ENCODE measurements at regions not wholly inside any gene's neighbourhood (a gene's known extent, or its start where the extent isn't known, plus 50 kb on each side); places are given as distances from the start of the nearest gene placed in this dataset.

DNA sequence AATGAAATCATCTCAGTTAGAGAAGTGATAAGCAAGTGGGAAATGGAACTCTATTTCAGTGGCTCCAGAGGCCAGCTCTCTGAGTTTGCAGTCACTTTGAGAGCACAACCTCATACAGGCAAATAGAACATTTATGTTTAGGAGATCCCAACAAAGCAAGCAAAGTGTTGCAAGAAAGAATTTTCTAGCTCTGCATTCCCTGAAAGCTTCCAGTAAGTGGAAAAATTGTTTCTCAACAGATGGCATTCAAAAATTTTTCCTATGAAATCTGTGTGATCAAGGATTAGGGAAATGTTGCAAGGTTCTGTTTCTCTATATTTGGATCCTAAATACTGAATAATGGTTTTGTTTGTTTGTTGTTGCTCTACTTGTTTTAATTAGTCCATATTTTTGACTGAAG, 764.2 kb upstream of the ZNF608 start:
- no peaks in the 10 kb centered on the region for H3K9me1 ChIP-seq (replicated peaks; ENCODE audit: control insufficient read depth, extremely low read depth, insufficient read depth, low read length)
- CTCF ChIA-PET: no interaction called here
- H3K36me3 ChIP-seq (ENCODE audit: control insufficient read depth in 2 of 2, extremely low read depth in 1 of 2, insufficient read depth in 2 of 2, low read length in 2 of 2): no peaks in the 10 kb centered on the region
- no peak overlapping the region for H3K4me3 ChIP-seq (replicated peaks in 1 of 3; ENCODE audit: insufficient read depth in 1 of 3, low read depth in 1 of 3, low read length in 3 of 3)
- H3K9ac ChIP-seq (replicated peaks; ENCODE audit: extremely low read depth, insufficient read depth, low read length): no peak overlapping the region
- no peak overlapping the region for H3K27ac ChIP-seq (ENCODE audit: insufficient read depth, low read depth, low read length)
- H3K4me1 ChIP-seq (ENCODE audit: control insufficient read depth, extremely low read depth, insufficient read depth, low read length): no peaks in the 10 kb centered on the region
- H3K27me3 ChIP-seq (ENCODE audit: control insufficient read depth in 2 of 2, insufficient read depth in 2 of 2, low read length in 2 of 2): no peaks in the 10 kb centered on the region
- TF ChIP-seq MAX (IDR thresholded peaks at IDR 0.05; ENCODE audit: insufficient read depth, insufficient read length) (no peak), JUN (IDR thresholded peaks at IDR 0.05; ENCODE audit: borderline replicate concordance, insufficient read depth, insufficient read length, low read depth) (no peak)
- no peaks in the 10 kb centered on the region for H4K20me1 ChIP-seq (replicated peaks; ENCODE audit: control insufficient read depth, extremely low read depth, insufficient read depth, low read length)
- FAIRE-seq (no peak), DNase-seq (ENCODE audit: low read depth, low spot score) (no peak)
- BruUV-seq (replicated peaks): no TSS peak
- intact Hi-C loops (cut with micrococcal nuclease): no loop called here
- H3K79me2 ChIP-seq (ENCODE audit: control insufficient read depth, insufficient read depth, low read length): no peaks in the 10 kb centered on the region
- H2AFZ ChIP-seq (ENCODE audit: low read depth, low read length): no peak overlapping the region
- no peaks in the 10 kb centered on the region for H3K9me3 ChIP-seq (replicated peaks; ENCODE audit: control insufficient read depth, insufficient read depth, low read length)
- dilution Hi-C loops (cut with MboI; ENCODE audit: extremely low pct_ligation_motif_present, low sequenced_read_pairs): no loop called here
- H3K4me2 ChIP-seq (ENCODE audit: insufficient read depth, low read length): no peak overlapping the region
- POLR2A ChIA-PET: no interaction called here

DNA sequence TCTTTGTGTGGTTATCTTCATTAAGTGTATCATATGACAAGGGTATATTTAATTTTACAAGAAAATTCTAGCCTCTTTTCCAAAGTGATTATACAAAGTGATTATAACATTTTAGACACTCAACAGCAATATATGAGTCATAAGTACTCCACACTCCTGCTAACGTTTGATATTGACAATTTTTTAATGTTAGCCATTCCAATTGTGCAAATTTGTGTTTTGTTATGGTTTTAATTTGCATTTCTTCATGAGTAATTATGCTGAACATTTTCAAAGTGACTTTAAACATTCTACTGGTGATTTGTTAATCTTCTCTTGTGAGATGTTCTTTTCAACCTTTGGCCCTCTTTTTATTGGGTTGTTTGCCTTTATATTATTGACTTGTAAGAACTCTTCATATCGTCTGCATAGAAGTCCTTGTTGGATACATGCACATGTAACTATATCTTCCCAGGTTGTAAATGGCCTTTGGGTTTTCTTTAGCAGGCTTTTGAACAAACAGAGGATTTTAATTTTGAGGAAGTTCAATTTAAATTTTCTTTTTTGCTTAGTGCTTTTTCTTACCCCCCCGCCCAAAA, 771.6 kb upstream of the ZNF608 start:
- Histone ChIP-seq H3K9me3 (replicated peaks; ENCODE audit: control insufficient read depth, insufficient read depth, low read length) (no peaks in the 10 kb centered on the region), H3K4me3 (replicated peaks in 1 of 3; ENCODE audit: insufficient read depth in 1 of 3, low read depth in 1 of 3, low read length in 3 of 3) (no peak overlapping the region), H3K4me1 (ENCODE audit: control insufficient read depth, extremely low read depth, insufficient read depth, low read length) (no peaks in the 10 kb centered on the region), H4K20me1 (replicated peaks; ENCODE audit: control insufficient read depth, extremely low read depth, insufficient read depth, low read length) (no peaks in the 10 kb centered on the region), H2AFZ (ENCODE audit: low read depth, low read length) (no peak overlapping the region), H3K4me2 (ENCODE audit: insufficient read depth, low read length) (no peak overlapping the region), H3K36me3 (ENCODE audit: control insufficient read depth in 2 of 2, extremely low read depth in 1 of 2, insufficient read depth in 2 of 2, low read length in 2 of 2) (no peaks in the 10 kb centered on the region), H3K9me1 (replicated peaks; ENCODE audit: control insufficient read depth, extremely low read depth, insufficient read depth, low read length) (no peaks in the 10 kb centered on the region), H3K79me2 (ENCODE audit: control insufficient read depth, insufficient read depth, low read length) (no peaks in the 10 kb centered on the region), H3K27me3 (ENCODE audit: control insufficient read depth in 2 of 2, insufficient read depth in 2 of 2, low read length in 2 of 2) (no peaks in the 10 kb centered on the region), H3K27ac (ENCODE audit: insufficient read depth, low read depth, low read length) (no peak overlapping the region), H3K9ac (replicated peaks; ENCODE audit: extremely low read depth, insufficient read depth, low read length) (no peak overlapping the region)
- intact Hi-C loops (cut with micrococcal nuclease): no loop called here
- TF ChIP-seq, protein P1, sequence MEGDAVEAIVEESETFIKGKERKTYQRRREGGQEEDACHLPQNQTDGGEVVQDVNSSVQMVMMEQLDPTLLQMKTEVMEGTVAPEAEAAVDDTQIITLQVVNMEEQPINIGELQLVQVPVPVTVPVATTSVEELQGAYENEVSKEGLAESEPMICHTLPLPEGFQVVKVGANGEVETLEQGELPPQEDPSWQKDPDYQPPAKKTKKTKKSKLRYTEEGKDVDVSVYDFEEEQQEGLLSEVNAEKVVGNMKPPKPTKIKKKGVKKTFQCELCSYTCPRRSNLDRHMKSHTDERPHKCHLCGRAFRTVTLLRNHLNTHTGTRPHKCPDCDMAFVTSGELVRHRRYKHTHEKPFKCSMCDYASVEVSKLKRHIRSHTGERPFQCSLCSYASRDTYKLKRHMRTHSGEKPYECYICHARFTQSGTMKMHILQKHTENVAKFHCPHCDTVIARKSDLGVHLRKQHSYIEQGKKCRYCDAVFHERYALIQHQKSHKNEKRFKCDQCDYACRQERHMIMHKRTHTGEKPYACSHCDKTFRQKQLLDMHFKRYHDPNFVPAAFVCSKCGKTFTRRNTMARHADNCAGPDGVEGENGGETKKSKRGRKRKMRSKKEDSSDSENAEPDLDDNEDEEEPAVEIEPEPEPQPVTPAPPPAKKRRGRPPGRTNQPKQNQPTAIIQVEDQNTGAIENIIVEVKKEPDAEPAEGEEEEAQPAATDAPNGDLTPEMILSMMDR (IDR thresholded peaks at IDR 0.05; ENCODE audit: extremely low read depth in 1 of 2, insufficient read depth in 1 of 2, low read depth in 1 of 2, low read length in 2 of 2): no peak
- no peak for TF ChIP-seq MYC (IDR thresholded peaks at IDR 0.05; ENCODE audit: low read depth, low read length)
- no peak for TF ChIP-seq GATA2 (IDR thresholded peaks at IDR 0.05; ENCODE audit: insufficient read depth, insufficient read length, low read depth, low read length)
- TF ChIP-seq MAX (IDR thresholded peaks at IDR 0.05; ENCODE audit: insufficient read depth, insufficient read length): no peak
- TF ChIP-seq POLR2AphosphoS5 (IDR thresholded peaks at IDR 0.05; ENCODE audit: insufficient read depth, low read depth, low read length): no peak
- no peak for TF ChIP-seq POLR2A (IDR thresholded peaks at IDR 0.05; ENCODE audit: low read depth, low read length)
- TF ChIP-seq EZH2 (IDR thresholded peaks at IDR 0.05; ENCODE audit: borderline replicate concordance, low read depth, low read length, severe bottlenecking): no peak
- TF ChIP-seq JUN (IDR thresholded peaks at IDR 0.05; ENCODE audit: borderline replicate concordance, insufficient read depth, insufficient read length, low read depth): no peak
- DNase-seq (ENCODE audit: low read depth, low spot score): no peak
- FAIRE-seq: no peak
- CTCF ChIA-PET: no interaction called here
- dilution Hi-C loops (cut with MboI; ENCODE audit: extremely low pct_ligation_motif_present, low sequenced_read_pairs): no loop called here
- POLR2A ChIA-PET: no interaction called here
- BruUV-seq (replicated peaks): no TSS peak

Measured in endothelial cell of umbilical vein (primary cell).